Fibroblast of villous mesenchyme (primary cell): ENCODE measurements at regions not wholly inside any gene's neighbourhood (a gene's known extent, or its start where the extent isn't known, plus 50 kb on each side); places are given as distances from the start of the nearest gene placed in this dataset.

Experiments
- DNase-seq: peaks from one replicate; pipeline ENCODE4 v3.0.0-alpha.2; 2010; ENCODE audit warnings: low read depth
- H3K4me3 ChIP-seq: 2 replicates; pipeline ENCODE4 v1.5.1; 2011; ENCODE audit warnings: low read depth, mild to moderate bottlenecking, low read length
- CTCF ChIP-seq: IDR thresholded peaks from 2 replicates; pipeline ENCODE4 v1.5.1; 2012; ENCODE audit warnings: low read depth, mild to moderate bottlenecking, low read length; ENCODE audit not compliant: insufficient read depth

- H3K4me3 ChIP-seq = no peak overlapping the region
- DNase-seq = no peak
- TF ChIP-seq CTCF = no peak
Observed at GRCh38 chr9:108386032-108386431, 469.8 kb downstream of the ACTL7B start.

DNA sequence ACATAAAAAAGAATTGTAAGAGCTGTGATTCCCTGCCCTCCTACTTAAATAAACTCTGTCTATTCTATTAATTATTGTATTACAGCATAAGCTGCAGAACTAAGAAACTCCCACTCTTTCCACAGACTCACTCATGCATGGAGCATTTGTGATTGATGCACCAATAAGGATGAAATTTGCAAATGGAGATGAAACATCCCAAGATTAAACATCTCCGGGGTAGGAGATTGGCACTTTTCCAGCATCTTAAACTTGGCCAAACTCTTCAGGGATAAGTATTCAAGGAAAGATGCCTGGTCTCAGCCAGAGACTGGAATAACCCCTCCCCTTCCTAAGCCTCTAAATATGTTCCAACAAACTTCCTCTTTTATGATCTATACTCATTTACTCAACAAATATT is 472.0 kb downstream of the ACTL7B start:
- TF ChIP-seq CTCF = no peak
- no peak overlapping the region for H3K4me3 ChIP-seq
- DNase-seq = no peak

- TF ChIP-seq CTCF = no peak
- no peak overlapping the region for H3K4me3 ChIP-seq
- DNase-seq = no peak
Observed at GRCh38 chr9:108382310-108382709, 473.5 kb downstream of the ACTL7B start.

- no peak overlapping the region for H3K4me3 ChIP-seq
- no peak for TF ChIP-seq CTCF
- no peak for DNase-seq
Observed at GRCh38 chr9:108377881-108378280, 477.9 kb downstream of the ACTL7B start.

DNA sequence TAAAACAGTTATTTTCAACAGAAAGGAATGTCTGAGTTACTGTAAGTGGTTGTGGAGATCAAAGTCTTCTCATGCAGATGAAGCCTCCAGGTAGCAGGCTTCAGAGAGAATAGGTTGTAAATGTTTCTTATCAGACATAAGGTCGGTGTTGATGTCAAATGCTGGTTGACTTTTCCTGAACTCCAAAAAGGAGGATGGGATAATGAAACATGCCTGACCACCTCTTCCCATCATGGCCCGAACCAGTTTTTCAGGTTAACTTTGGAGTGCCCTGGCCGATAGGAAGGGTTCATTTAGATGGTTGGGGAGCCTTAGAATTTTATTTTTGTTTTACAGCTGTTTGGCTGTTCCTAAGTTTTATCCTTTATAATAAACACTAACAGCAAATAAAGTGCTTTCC is 478.4 kb downstream of the ACTL7B start:
- DNase-seq = no peak
- H3K4me3 ChIP-seq = no peak overlapping the region
- no peak for TF ChIP-seq CTCF

DNA sequence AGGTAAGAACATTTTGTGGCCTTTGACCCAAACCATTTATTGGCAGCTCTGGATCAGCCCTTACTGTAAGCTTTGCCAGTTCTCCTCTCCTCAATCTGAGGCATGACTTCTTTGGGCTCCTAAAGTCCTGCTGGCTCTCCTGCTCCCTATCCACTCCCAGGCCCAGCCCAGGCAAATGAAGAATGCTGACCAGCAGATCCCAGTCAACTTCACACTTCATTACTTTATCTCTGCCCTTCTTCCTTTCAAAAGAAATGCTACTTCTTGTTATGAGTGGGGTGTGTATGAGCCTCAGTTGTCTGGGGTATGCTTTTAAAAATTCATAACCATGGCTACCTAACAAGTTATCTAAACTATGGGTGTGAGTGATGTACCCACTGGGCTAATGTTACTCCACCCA is 479.6 kb downstream of the ACTL7B start:
- DNase-seq = no peak
- TF ChIP-seq CTCF = no peak
- no peak overlapping the region for H3K4me3 ChIP-seq

DNA sequence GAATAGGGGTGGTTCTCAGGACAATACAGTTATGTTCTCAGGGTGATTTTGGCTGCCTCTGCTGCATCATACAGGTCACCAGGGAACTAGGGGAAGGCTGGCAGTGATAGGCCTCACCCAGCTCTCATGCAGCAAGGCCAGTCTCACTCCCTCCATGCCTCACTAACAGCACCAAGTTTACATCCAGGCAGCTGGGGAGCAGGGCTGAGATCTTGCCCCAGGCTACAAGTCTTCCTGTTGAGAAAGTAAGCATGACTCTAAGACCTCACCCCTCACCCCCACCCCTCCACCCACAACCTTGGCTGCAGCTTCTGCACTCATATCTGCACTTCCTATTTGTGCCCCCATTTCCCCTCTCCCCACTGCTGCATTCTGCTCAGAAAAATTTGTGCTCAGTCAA is 481.2 kb downstream of the ACTL7B start:
- no peak for DNase-seq
- no peak overlapping the region for H3K4me3 ChIP-seq
- TF ChIP-seq CTCF = no peak
